Activated CD4-positive, alpha-beta T cell treated with anti-CD3 and anti-CD28 coated beads, Interleukin-2, amount 10 ng/mL, durations not matched to agents 7 days and 5 days (primary cell): ENCODE measurements at regions not wholly inside any gene's neighbourhood (a gene's known extent, or its start where the extent isn't known, plus 50 kb on each side); places are given as distances from the start of the nearest gene placed in this dataset.
"Not testable (repeated sequence)": the region's sequence is repeated elsewhere in the genome, so short reads cannot be mapped to it uniquely, and the experiment has no call there.

Experiments used
- CTCF ChIA-PET: fragments of 350-600 bp; sonication (Branson Sonifier 250); formaldehyde crosslinking; loops from one replicate; lab custom pipeline; 2021; ENCODE audit warnings: antibody characterized with exemption; lab: Charles Lee
- POLR2A ChIA-PET: fragments of 350-600 bp; sonication (Branson Sonifier 250); formaldehyde crosslinking; loops from one replicate; lab custom pipeline; 2021; ENCODE audit warnings: antibody characterized with exemption; lab: Charles Lee
- DNase-seq: peaks from one replicate; pipeline ENCODE4 v3.0.0-alpha.2; 2020
- H3K27ac Mint-ChIP-seq: one replicate; pipeline ENCODE4 v1.8.0; 2021; ENCODE audit warnings: mild to moderate bottlenecking, moderate library complexity, mixed read lengths
- H3K27me3 Mint-ChIP-seq: one replicate; pipeline ENCODE4 v1.8.0; 2021; ENCODE audit warnings: mixed read lengths
- H3K36me3 Mint-ChIP-seq: one replicate; pipeline ENCODE4 v1.8.0; 2021; ENCODE audit warnings: low read depth, mixed read lengths
- H3K4me1 Mint-ChIP-seq: one replicate; pipeline ENCODE4 v1.8.0; 2021; ENCODE audit warnings: mixed read lengths
- H3K4me3 Mint-ChIP-seq: one replicate; pipeline ENCODE4 v1.8.0; 2021; ENCODE audit warnings: mild to moderate bottlenecking, moderate library complexity, mixed read lengths
- H3K9me3 Mint-ChIP-seq: one replicate; pipeline ENCODE4 v1.8.0; 2021; ENCODE audit warnings: mixed read lengths

DNA sequence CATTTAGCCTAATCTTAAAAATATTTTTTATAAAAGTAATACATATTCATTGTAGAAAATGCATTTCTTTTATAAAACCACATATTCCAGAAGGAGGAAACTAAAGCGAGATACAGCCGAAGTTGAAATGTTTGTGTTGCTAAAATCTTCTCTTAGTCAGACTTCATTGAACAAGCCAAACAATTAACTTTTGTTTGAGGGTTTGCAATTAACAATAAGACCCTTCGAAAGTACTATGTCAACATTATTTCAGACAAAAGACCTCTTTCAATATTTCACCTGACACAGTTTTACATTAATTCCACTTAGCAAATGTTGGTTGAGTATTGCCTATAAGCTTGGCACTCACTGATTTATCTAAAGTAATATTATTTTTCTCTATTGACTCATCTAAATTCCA is 354.0 kb upstream of the ADAMTS5 start:
- ChIA-PET CTCF (no interaction called here), POLR2A (no interaction called here)
- H3K4me1 Mint-ChIP-seq, result no peaks in the 10 kb centered on the region
- no peak overlapping the region for H3K4me3 Mint-ChIP-seq
- no peaks in the 10 kb centered on the region for H3K27me3 Mint-ChIP-seq
- peaks cover 10% of the 10 kb centered on the region for H3K9me3 Mint-ChIP-seq
- DNase-seq, result no peak
- H3K36me3 Mint-ChIP-seq, result no peaks in the 10 kb centered on the region
- H3K27ac Mint-ChIP-seq, result no peak overlapping the region

DNA sequence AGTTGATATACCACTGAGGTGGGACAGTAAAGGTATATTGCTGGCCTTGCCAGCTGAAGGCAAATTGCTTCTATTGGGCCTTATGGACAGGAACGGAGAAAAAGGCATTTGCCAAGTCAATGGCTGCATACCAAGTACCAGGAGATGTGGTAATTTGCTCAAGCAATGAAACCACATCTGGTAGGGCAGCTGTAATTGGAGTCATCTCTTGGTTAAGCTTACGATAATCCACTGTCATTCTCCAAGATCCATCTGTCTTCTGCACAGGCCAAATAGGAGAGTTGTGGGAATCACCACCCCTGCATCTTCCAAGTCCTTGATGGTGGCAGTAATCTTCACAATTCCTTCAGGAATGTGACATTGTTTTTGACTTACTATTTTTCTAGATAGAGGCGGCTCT is 350.7 kb upstream of the ADAMTS5 start:
- CTCF ChIA-PET, H3K4me1 Mint-ChIP-seq, H3K27me3 Mint-ChIP-seq, H3K36me3 Mint-ChIP-seq, POLR2A ChIA-PET, H3K4me3 Mint-ChIP-seq, H3K27ac Mint-ChIP-seq, DNase-seq, H3K9me3 Mint-ChIP-seq: not testable (repeated sequence)

DNA sequence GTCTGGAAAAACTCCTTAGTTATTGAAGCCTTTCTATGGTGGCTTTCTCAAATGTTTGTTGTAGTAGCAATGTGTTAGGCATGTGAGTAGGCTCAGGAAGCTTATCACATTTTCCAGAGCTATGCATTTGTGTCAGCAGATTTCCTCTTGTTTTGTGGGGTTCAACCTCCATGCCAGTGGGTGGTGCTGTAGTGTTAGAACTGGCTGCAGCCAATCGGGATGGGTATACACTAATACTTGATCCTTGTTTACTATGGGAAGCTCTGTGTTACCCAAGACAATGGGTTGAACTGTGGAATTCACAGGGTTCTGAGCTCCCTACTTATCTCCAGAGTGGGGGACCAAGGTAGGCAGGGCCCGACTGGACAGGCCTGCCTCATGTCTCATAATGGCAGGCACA is 348.5 kb upstream of the ADAMTS5 start:
- ChIA-PET POLR2A (no interaction called here), CTCF (no interaction called here)
- H3K4me3 Mint-ChIP-seq, result no peak overlapping the region
- H3K36me3 Mint-ChIP-seq, result no peaks in the 10 kb centered on the region
- no peak overlapping the region for H3K27ac Mint-ChIP-seq
- no peaks in the 10 kb centered on the region for H3K27me3 Mint-ChIP-seq
- no peaks in the 10 kb centered on the region for H3K4me1 Mint-ChIP-seq
- peaks cover 5% of the 10 kb centered on the region for H3K9me3 Mint-ChIP-seq
- no peak for DNase-seq

DNA sequence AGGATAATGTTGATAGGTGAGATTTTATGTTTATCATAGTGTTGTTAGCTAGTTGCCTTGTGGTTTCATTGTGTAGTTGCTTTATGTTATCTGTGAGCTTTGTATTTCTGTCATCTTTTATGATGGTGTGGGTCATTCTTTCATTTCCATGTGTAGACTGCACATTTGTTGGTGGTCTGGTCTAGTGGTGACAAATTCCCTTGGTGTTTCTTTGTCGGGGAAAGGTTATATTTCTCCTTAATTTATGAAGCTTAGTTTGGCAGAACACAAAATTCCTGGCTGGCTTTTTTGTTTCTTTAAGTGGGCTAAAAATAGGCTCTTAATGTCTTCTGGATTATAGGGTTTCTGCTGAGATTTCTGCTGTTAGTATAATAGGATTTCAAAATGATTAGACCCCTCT is 347.2 kb upstream of the ADAMTS5 start:
- no peak overlapping the region for H3K4me3 Mint-ChIP-seq
- peaks cover 5% of the 10 kb centered on the region for H3K9me3 Mint-ChIP-seq
- ChIA-PET CTCF (no interaction called here), POLR2A (no interaction called here)
- H3K36me3 Mint-ChIP-seq, result no peaks in the 10 kb centered on the region
- no peak overlapping the region for H3K27ac Mint-ChIP-seq
- H3K27me3 Mint-ChIP-seq, result no peaks in the 10 kb centered on the region
- DNase-seq, result no peak
- H3K4me1 Mint-ChIP-seq, result no peaks in the 10 kb centered on the region

DNA sequence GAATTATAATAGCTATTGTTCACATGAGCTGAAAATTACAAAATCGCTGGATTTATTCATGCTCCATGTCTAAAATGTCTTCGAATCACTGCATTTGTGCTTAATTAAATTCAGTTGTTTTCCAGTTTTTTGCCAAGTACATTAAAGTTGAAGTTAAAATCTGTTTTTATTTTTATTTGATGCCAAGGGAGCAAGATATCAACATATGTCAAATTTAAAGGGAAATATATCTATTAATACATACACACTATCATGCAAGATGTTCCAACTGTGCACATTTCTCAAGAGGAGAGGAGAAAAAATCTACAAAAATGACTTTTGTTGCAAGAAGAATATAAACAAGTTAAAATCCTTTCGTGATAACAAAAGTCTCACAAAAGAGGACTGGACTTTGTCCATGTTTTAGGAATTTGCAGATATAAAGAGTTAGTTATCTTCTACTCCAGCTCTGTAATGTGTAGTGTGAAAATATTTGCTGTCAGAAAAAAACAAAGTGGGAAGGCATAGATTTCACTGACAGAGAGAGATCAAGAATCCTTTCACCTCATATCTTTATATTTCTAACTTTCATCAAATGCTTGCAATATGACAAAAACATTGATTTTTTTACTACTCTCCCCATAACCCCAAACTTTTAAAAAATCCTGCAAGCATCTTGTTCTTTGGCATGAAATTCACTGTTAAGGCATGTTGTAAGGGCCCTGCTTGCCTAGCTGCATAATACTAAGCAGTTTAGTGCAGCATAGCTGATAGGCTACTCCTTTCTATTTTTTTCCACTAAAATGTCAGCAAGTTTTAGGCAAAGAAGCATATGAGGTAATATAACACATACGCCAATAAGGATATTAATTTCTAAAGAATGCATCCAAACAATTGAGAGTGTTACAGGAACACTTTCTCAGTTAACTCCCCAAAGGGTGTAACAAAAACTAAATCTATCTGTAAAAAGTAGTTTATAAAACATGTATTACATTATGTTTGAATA is 340.2 kb upstream of the ADAMTS5 start:
- Mint-ChIP-seq H3K4me1 (no peaks in the 10 kb centered on the region), H3K4me3 (no peak overlapping the region), H3K27me3 (no peaks in the 10 kb centered on the region), H3K36me3 (no peaks in the 10 kb centered on the region), H3K27ac (no peak overlapping the region), H3K9me3 (no peaks in the 10 kb centered on the region)
- DNase-seq, result no peak
- CTCF ChIA-PET, result no interaction called here
- POLR2A ChIA-PET, result no interaction called here

DNA sequence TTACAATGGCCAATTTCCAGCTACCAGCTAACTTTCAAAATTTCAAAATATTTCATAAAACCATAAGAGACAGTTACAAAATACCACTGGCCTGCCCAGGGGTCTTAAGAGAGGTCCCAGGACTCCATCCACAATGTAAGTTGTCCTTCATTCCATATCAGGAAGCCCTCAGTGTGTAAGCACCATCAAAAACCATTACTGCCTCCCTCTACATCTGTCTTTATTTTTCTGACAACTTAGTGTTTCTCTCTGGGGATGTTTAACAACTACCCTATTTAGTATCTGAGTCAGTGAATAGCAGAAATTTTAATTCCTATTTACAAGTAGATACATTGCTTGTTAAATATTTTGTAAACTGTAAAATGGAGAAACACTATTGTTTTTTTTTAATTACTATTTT is 339.3 kb upstream of the ADAMTS5 start:
- no peak for DNase-seq
- Mint-ChIP-seq H3K4me3 (no peak overlapping the region), H3K9me3 (no peaks in the 10 kb centered on the region), H3K4me1 (no peaks in the 10 kb centered on the region), H3K27me3 (no peaks in the 10 kb centered on the region), H3K36me3 (no peaks in the 10 kb centered on the region), H3K27ac (no peak overlapping the region)
- CTCF ChIA-PET, result no interaction called here
- POLR2A ChIA-PET, result no interaction called here

DNA sequence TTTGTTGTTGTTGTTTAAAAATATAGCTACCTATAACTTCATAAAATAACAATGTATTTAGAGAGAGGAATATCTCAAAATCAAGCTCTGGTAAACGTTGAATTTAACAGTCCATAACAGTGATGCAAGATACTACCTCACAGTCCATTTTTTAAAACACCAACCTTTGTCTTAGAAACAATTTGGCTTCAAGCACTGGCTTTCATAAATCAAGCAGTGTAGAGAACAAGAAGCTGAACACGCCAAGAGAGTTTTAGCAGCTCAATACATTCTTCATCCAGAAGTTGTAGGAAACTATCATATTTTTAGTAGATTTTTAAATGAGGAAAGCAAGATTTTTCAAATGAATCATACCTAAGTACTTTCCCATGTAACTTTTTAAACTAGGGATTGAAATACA is 334.3 kb upstream of the ADAMTS5 start:
- Mint-ChIP-seq H3K27ac (no peak overlapping the region), H3K36me3 (no peaks in the 10 kb centered on the region), H3K9me3 (peaks cover 9% of the 10 kb centered on the region), H3K27me3 (no peaks in the 10 kb centered on the region), H3K4me1 (no peaks in the 10 kb centered on the region), H3K4me3 (no peak overlapping the region)
- DNase-seq, result no peak
- CTCF ChIA-PET, result no interaction called here
- POLR2A ChIA-PET, result no interaction called here

DNA sequence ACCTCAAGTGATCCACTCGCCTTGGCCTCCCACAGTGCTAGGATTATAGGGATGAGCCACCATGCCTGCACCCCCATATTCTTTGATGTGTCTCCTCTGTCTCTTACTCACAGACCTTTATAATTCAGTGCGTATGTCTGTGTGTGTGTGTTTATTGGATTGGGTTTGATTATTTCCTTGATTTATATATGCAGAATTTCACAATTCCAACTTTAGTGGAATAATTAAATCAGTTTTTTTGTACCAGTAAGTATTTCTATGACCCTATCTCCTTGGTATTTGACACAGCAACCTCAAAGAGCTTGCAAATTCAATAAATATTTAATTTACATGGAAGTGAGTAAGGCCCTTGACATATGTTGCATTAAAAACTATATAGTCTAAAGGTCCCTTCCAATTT is 333.9 kb upstream of the ADAMTS5 start:
- no peaks in the 10 kb centered on the region for H3K36me3 Mint-ChIP-seq
- DNase-seq, result no peak

DNA sequence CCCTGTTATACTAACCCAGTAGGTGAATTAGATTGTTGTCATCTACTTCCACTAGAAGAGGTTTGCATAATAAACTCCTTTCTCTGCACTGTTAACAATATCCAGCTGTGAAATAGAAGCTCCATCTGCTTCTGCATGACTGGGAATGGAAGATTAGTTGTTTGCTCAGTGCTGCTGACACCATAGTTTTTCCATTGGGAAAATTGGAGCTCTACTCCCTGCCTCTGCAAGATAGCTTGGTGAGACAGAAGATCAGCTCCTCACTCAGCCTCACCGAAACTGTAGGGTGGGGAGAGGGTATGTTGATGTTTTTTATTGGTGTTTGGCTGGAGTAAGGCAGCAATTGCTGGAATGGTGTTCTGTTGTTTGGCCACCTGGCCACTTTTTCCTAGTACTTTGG is 331.6 kb upstream of the ADAMTS5 start:
- Mint-ChIP-seq H3K4me3 (no peak overlapping the region), H3K27ac (no peak overlapping the region), H3K9me3 (peaks cover 9% of the 10 kb centered on the region), H3K36me3 (no peaks in the 10 kb centered on the region), H3K27me3 (no peaks in the 10 kb centered on the region), H3K4me1 (no peaks in the 10 kb centered on the region)
- DNase-seq, result no peak
- CTCF ChIA-PET, result interaction anchor here (0.6 kb wide), 1 partner anchor 1439 kb away, joined by 3 read pairs; no protein-coding TSS in a partner anchor
- POLR2A ChIA-PET, result no interaction called here

More for the DNA sequence above, 333.9 kb upstream of the ADAMTS5 start:
- Mint-ChIP-seq H3K9me3 (peaks cover 9% of the 10 kb centered on the region), H3K27me3 (no peaks in the 10 kb centered on the region), H3K27ac (no peak overlapping the region), H3K4me1 (no peaks in the 10 kb centered on the region), H3K4me3 (no peak overlapping the region)
- ChIA-PET CTCF (no interaction called here), POLR2A (no interaction called here)

DNA sequence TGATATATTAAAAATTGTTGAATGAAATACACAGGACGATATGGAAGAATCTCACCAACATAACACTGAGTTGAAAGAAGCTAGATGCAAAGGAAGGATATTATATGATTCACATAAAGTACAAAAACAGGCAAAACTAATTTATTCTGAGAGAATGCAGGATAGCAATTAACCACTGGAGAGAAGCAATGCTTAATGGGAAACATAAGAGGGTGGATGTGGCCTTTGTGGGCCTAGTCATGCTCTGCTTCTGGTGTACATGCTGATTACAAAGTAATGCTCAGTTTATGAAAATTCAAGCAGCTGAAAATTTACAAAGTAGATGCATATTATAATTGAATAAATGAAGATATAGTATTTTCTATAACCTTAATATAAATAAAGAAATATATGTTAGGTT is 326.4 kb upstream of the ADAMTS5 start:
- Mint-ChIP-seq H3K4me1 (no peaks in the 10 kb centered on the region), H3K27me3 (no peaks in the 10 kb centered on the region), H3K36me3 (no peaks in the 10 kb centered on the region), H3K4me3 (no peak overlapping the region), H3K9me3 (peaks cover 4% of the 10 kb centered on the region), H3K27ac (no peak overlapping the region)
- ChIA-PET POLR2A (no interaction called here), CTCF (no interaction called here)
- DNase-seq, result no peak

DNA sequence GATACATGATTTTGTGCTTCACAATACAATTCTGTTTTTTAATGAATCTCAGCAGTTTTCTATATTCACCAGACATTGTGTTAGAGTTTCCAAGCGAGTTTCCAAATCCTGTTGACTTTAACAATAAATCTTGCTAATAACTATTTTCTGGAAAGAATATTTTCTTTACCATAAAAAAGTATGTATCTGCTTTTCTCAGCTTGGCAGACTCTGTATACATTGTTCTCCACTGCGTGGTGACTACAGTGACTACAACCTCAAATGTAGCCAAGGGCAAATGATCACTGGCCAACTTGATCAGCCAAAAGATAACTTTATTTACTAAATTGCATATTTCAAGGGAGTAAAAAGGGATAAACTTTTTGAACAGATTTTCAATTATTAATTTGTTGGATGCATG is 325.9 kb upstream of the ADAMTS5 start:
- no peaks in the 10 kb centered on the region for H3K27me3 Mint-ChIP-seq
- peaks cover 4% of the 10 kb centered on the region for H3K9me3 Mint-ChIP-seq
- CTCF ChIA-PET, result no interaction called here
- POLR2A ChIA-PET, result no interaction called here
- no peak overlapping the region for H3K27ac Mint-ChIP-seq
- no peaks in the 10 kb centered on the region for H3K4me1 Mint-ChIP-seq
- no peak overlapping the region for H3K4me3 Mint-ChIP-seq
- H3K36me3 Mint-ChIP-seq, result no peaks in the 10 kb centered on the region
- DNase-seq, result no peak

DNA sequence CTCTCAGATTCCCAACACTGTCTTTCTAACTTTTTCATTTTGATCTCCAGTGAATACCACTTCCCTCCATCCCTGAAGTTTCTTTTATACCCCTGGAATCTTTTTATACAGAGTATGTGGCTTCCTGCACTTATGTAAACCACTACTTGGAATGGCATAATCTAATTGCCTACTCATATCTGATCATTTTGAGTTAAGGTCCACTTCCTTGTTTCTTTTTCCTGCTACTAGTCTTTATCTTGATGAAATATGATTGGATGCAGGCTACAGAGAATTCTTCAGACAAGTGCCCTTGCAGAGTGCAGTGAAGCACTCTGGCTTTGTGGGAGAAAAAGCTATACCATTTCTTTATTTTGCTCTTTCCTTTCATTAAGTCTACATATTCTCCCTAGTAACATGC is 325.3 kb upstream of the ADAMTS5 start:
- Mint-ChIP-seq H3K9me3 (peaks cover 4% of the 10 kb centered on the region), H3K36me3 (no peaks in the 10 kb centered on the region), H3K27me3 (no peaks in the 10 kb centered on the region), H3K27ac (no peak overlapping the region), H3K4me3 (no peak overlapping the region), H3K4me1 (no peaks in the 10 kb centered on the region)
- DNase-seq, result no peak
- CTCF ChIA-PET, result no interaction called here
- POLR2A ChIA-PET, result no interaction called here

DNA sequence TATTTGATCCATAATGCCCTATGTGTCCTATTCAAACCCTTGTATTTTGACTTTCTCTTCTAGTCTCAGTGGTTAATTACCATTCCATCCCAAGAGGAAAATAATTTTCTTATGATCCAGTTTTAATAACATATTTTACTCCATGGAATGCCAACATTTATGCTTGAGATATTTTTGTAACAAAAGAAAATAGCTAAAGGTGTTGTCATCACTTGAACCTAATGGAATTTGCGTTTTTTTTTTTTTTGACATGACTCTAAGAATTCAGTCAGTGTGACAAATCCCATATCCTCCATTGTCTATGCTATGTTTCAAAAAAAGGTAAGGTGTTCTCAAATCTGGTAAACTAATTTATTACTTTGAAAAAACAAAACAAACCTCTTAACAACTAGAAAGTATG is 324.1 kb upstream of the ADAMTS5 start:
- no peaks in the 10 kb centered on the region for H3K36me3 Mint-ChIP-seq
- no peak overlapping the region for H3K4me3 Mint-ChIP-seq
- POLR2A ChIA-PET, result no interaction called here
- CTCF ChIA-PET, result no interaction called here
- H3K27me3 Mint-ChIP-seq, result no peaks in the 10 kb centered on the region
- DNase-seq, result no peak
- H3K4me1 Mint-ChIP-seq, result no peaks in the 10 kb centered on the region
- H3K9me3 Mint-ChIP-seq, result peaks cover 6% of the 10 kb centered on the region
- H3K27ac Mint-ChIP-seq, result no peak overlapping the region

DNA sequence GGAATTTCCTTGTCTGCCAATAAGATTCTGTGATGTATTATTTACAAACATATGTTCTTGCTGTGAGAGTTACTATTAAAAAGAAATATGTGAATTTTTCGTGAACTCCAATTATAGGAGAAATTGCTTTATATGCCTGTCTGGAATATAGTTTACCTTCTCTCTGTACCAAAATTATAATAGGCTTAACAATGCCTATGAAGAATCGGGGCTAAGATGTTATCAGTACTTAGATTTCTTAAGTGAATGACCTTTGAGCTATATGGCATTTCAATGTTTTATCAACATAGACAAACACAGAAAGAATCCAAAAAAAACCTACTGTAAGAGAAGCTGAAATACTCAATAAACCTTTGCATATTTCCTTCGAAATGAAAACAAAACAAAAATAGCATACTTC is 323.1 kb upstream of the ADAMTS5 start:
- H3K27ac Mint-ChIP-seq, result no peak overlapping the region
- ChIA-PET CTCF (no interaction called here), POLR2A (no interaction called here)
- no peaks in the 10 kb centered on the region for H3K27me3 Mint-ChIP-seq
- no peak for DNase-seq
- H3K4me1 Mint-ChIP-seq, result no peaks in the 10 kb centered on the region
- H3K36me3 Mint-ChIP-seq, result no peaks in the 10 kb centered on the region
- H3K4me3 Mint-ChIP-seq, result no peak overlapping the region
- peaks cover 6% of the 10 kb centered on the region for H3K9me3 Mint-ChIP-seq
